ENCODE measurements at regions not wholly inside any gene's neighbourhood (a gene's known extent, or its start where the extent isn't known, plus 50 kb on each side); places are given as distances from the start of the nearest gene placed in this dataset.

DNA sequence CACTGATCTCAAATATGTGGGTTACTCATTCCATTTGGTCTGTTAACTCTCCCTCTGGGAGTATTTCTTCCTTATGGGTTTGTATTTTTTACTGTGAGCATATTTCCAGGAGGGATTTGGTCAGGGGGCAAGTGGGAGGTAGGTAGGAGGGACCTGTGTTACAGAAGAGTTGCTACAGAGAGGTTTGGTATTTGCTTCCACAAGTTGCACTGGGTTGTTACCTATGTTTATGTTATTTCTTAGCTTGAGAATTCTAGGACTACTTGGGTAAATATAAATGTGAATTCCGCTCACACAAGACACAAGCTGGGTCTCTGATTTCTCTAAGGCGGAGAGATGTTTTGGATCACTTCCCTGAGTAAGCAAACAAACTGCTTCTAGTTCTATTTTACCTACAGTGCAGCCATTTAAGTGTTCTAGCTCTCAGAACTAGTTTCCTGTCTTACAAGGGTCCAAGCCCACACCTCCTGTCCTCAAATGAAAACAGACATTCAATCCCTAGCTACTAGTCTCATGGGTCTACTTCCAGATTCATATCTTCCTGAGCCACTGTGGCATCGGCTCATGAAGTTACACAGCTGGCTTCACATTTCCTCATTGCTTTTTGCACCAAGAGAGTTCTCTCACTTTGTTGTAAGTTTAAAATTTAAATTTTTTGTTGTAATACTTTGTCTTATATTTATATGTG, 75.4 kb upstream of the PPP1R3C start:
- H3K4me3 Mint-ChIP-seq (ENCODE audit: low read depth) = no peak overlapping the region
- peaks cover 5% of the 10 kb centered on the region for H3K9me3 Mint-ChIP-seq (ENCODE audit: low read depth)
- H3K27ac Mint-ChIP-seq = no peak overlapping the region
- no peak for DNase-seq (ENCODE audit: low spot score, unreplicated experiment)
- no peaks in the 10 kb centered on the region for H3K27me3 Mint-ChIP-seq
- peaks cover 11% of the 10 kb centered on the region for H3K4me1 Mint-ChIP-seq (ENCODE audit: low read depth)
- TF ChIP-seq, protein P1, sequence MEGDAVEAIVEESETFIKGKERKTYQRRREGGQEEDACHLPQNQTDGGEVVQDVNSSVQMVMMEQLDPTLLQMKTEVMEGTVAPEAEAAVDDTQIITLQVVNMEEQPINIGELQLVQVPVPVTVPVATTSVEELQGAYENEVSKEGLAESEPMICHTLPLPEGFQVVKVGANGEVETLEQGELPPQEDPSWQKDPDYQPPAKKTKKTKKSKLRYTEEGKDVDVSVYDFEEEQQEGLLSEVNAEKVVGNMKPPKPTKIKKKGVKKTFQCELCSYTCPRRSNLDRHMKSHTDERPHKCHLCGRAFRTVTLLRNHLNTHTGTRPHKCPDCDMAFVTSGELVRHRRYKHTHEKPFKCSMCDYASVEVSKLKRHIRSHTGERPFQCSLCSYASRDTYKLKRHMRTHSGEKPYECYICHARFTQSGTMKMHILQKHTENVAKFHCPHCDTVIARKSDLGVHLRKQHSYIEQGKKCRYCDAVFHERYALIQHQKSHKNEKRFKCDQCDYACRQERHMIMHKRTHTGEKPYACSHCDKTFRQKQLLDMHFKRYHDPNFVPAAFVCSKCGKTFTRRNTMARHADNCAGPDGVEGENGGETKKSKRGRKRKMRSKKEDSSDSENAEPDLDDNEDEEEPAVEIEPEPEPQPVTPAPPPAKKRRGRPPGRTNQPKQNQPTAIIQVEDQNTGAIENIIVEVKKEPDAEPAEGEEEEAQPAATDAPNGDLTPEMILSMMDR (IDR thresholded peaks at IDR 0.05; ENCODE audit: unreplicated experiment) = no peak
- H3K36me3 Mint-ChIP-seq (ENCODE audit: insufficient read depth) = no peaks in the 10 kb centered on the region

- DNase-seq (ENCODE audit: low spot score, unreplicated experiment) = no peak
- Mint-ChIP-seq H3K27ac (no peak overlapping the region), H3K4me1 (ENCODE audit: low read depth) (peaks cover 14% of the 10 kb centered on the region), H3K27me3 (no peaks in the 10 kb centered on the region), H3K36me3 (ENCODE audit: insufficient read depth) (no peaks in the 10 kb centered on the region), H3K9me3 (ENCODE audit: low read depth) (peaks cover 5% of the 10 kb centered on the region), H3K4me3 (ENCODE audit: low read depth) (no peak overlapping the region)
- TF ChIP-seq, protein P1 (IDR thresholded peaks at IDR 0.05; ENCODE audit: unreplicated experiment) = no peak
Measured at GRCh38 chr10:91707236-91707635, 74.4 kb upstream of the PPP1R3C start.

DNA sequence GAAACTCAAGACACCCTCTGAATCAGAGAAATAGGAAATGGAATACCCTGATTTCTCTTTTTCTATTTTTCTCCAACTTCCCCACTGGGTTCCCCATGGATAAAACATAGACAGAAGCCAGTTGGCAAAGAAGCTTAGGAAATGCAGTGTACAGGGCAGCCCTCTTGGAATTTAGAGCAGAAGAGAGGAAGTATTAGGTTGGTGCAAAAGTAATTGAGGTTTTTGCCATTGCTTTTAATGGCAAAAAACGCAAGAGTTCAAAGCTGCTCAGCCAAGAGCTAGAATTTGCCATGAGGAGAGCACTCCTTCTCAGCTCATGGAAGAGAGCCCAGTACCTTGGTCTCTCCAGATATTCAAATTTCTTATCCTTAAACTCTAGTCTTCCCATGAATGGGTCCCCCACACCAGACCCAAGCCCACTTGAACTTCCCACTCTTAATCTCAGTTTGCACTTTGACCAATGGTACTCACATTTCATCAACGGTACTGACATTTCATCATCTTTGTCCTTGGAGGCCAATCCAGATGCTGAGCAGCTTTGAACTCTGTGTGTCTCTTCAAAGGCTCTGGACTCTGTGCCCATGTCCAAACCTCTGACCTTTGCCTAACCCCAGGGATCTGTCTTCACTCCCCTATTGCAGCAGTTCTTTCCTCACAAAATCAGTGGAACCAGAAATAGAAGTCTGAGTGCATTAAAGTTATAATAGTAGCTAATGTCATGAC, 73.2 kb upstream of the PPP1R3C start:
- Mint-ChIP-seq H3K9me3 (ENCODE audit: low read depth) (peaks cover 5% of the 10 kb centered on the region), H3K4me3 (ENCODE audit: low read depth) (no peak overlapping the region), H3K27ac (no peak overlapping the region), H3K4me1 (ENCODE audit: low read depth) (peaks cover 14% of the 10 kb centered on the region), H3K36me3 (ENCODE audit: insufficient read depth) (no peaks in the 10 kb centered on the region), H3K27me3 (peaks cover 3% of the 10 kb centered on the region)
- TF ChIP-seq, protein P1 (IDR thresholded peaks at IDR 0.05; ENCODE audit: unreplicated experiment) = no peak
- DNase-seq (ENCODE audit: low spot score, unreplicated experiment) = no peak

DNA sequence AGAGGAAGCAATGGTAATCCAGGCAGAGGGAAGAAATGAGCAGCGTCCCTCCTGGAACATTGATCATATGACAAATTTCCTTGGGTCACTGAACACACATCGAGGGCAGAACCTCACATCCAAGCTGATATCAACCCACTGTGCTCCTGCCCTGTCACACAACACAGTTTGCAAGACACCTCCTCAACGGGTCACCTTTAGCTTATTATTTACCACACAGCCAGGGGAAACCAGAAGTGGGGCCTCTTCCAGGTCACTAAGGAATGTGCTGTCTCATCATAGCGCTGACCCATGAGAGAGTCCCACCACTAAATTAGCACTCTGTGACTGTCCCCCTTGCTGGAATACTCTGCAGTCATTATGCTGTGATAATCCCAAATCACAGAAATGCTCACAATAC, 69.7 kb upstream of the PPP1R3C start:
- Mint-ChIP-seq H3K27ac (no peak overlapping the region), H3K36me3 (ENCODE audit: insufficient read depth) (no peaks in the 10 kb centered on the region), H3K27me3 (peaks cover 11% of the 10 kb centered on the region), H3K4me3 (ENCODE audit: low read depth) (no peak overlapping the region), H3K4me1 (ENCODE audit: low read depth) (peaks cover 14% of the 10 kb centered on the region), H3K9me3 (ENCODE audit: low read depth) (peaks cover 5% of the 10 kb centered on the region)
- no peak for DNase-seq (ENCODE audit: low spot score, unreplicated experiment)
- TF ChIP-seq, protein P1 (IDR thresholded peaks at IDR 0.05; ENCODE audit: unreplicated experiment) = no peak

DNA sequence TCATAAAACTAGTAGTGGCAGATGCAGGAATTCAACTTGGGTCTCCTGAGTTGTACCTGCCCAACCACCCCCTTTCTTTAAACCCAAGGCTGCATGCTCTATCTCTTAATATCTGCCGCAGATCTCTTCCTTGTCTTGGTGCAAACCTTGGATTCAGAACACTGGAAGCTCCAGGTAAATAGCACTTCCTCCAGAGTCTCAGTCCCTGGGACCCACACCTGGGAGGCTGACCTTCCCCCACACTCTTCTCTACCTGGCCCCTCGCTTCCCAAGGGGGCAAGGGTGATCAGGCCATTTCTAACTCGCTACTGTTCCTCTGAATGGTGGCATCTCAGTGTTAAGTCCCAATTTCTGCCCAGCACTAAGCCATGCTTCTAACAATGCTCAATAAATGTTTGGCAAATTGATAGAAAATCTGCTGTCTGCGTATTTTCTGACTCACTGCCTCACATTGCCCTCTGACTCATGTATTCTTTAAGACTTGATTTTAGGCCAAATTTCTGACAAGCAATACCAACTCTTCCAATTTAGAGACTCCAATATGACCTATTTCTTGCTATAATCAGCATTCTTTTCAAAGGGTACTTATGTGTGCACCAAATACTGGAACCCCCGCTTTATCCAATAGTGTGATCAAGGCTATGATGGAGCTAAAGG, 68.0 kb upstream of the PPP1R3C start:
- Mint-ChIP-seq H3K36me3 (ENCODE audit: insufficient read depth) (no peaks in the 10 kb centered on the region), H3K9me3 (ENCODE audit: low read depth) (peaks cover 5% of the 10 kb centered on the region), H3K4me3 (ENCODE audit: low read depth) (no peak overlapping the region), H3K4me1 (ENCODE audit: low read depth) (peaks cover 12% of the 10 kb centered on the region), H3K27ac (no peak overlapping the region), H3K27me3 (peaks cover 11% of the 10 kb centered on the region)
- TF ChIP-seq, protein P1 (IDR thresholded peaks at IDR 0.05; ENCODE audit: unreplicated experiment) = no peak
- DNase-seq (ENCODE audit: low spot score, unreplicated experiment) = no peak

Measured in progenitor cell of endocrine pancreas (in vitro differentiated cells).